K562 (cell line): ENCODE measurements at regions not wholly inside any gene's neighbourhood (a gene's known extent, or its start where the extent isn't known, plus 50 kb on each side); places are given as distances from the start of the nearest gene placed in this dataset.
A peak's percentile ranks its signal among the peaks of the same experiment; 100 is the strongest.

Experiments
- CREB1 ChIP-seq, 2 experiments: sonication (generic) in 1 of 2; formaldehyde crosslinking in 1 of 2; IDR thresholded peaks; 2 replicates each; pipeline versions ENCODE4 v1.6.1 to v1.8.0; 2012 to 2022; ENCODE audit warnings: inconsistent platforms in 1 of 2, mild to moderate bottlenecking in 1 of 2, missing genetic modification reagents in 1 of 2, moderate library complexity in 1 of 2
- ELF4 ChIP-seq: fragments of 450-650 bp; formaldehyde crosslinking; IDR thresholded peaks from 2 replicates; pipeline ENCODE4 v1.4.0; 2022; ENCODE audit warnings: missing genetic modification characterization
- GATAD2A ChIP-seq: fragments of 450-650 bp; IDR thresholded peaks from 2 replicates; pipeline ENCODE4 v1.6.1; 2017
- JUN ChIP-seq, 2 experiments: sonication (generic) in 1 of 2; formaldehyde crosslinking in 1 of 2; IDR thresholded peaks; 2 replicates each; pipeline versions ENCODE4 v1.6.1 to v1.8.0; 2012 to 2022; ENCODE audit warnings: borderline replicate concordance in 2 of 2, mild to moderate bottlenecking in 2 of 2, improper control_type of control experiment in 1 of 2, low read depth in 1 of 2, low read length in 1 of 2, missing genetic modification reagents in 1 of 2
- L3MBTL2 ChIP-seq: fragments of 450-650 bp; IDR thresholded peaks from 2 replicates; pipeline ENCODE4 v1.6.1; 2016; ENCODE audit warnings: mild to moderate bottlenecking, moderate library complexity
- POLR2A ChIP-seq: fragments of 450-650 bp; conservative IDR thresholded peaks from 2 replicates; pipeline ENCODE4 v1.6.1; 2016
- RB1 ChIP-seq: fragments of 450-650 bp; IDR thresholded peaks from 2 replicates; pipeline ENCODE4 v1.6.1; 2017; ENCODE audit warnings: low read depth, mild to moderate bottlenecking
- SPI1 ChIP-seq: IDR thresholded peaks from 2 replicates; pipeline ENCODE4 v1.6.1; 2011; ENCODE audit warnings: low read depth, low read length, control low read depth, borderline replicate concordance
- TAF9B ChIP-seq: fragments of 450-650 bp; IDR thresholded peaks from 2 replicates; pipeline ENCODE4 v1.6.1; 2018; ENCODE audit warnings: mild to moderate bottlenecking; ENCODE audit not compliant: partially characterized antibody
- ZFPM2 ChIP-seq: fragments of 250-450 bp; sonication (Bioruptor Pico); IDR thresholded peaks from 2 replicates; pipeline ENCODE4 v1.5.1; 2022; ENCODE audit warnings: mild to moderate bottlenecking
- ZNF263 ChIP-seq: sonication (generic); formaldehyde crosslinking; IDR thresholded peaks from 2 replicates; pipeline ENCODE4 v1.8.0; 2022; ENCODE audit warnings: mild to moderate bottlenecking, missing genetic modification reagents, borderline replicate concordance
- TF ChIP-seq, protein P1 (sequence below), 2 experiments: fragments of 450-650 bp; IDR thresholded peaks; 2 replicates each; pipeline ENCODE4 v1.6.1; 2016; ENCODE audit warnings: mild to moderate bottlenecking in 2 of 2, borderline replicate concordance in 1 of 2, low read depth in 1 of 2, moderate library complexity in 1 of 2
- TF ChIP-seq, protein P2 (sequence below): fragments of 450-650 bp; IDR thresholded peaks from 2 replicates; pipeline ENCODE4 v1.7.1; 2018; ENCODE audit warnings: mild to moderate bottlenecking, low read depth; ENCODE audit not compliant: partially characterized antibody

DNA sequence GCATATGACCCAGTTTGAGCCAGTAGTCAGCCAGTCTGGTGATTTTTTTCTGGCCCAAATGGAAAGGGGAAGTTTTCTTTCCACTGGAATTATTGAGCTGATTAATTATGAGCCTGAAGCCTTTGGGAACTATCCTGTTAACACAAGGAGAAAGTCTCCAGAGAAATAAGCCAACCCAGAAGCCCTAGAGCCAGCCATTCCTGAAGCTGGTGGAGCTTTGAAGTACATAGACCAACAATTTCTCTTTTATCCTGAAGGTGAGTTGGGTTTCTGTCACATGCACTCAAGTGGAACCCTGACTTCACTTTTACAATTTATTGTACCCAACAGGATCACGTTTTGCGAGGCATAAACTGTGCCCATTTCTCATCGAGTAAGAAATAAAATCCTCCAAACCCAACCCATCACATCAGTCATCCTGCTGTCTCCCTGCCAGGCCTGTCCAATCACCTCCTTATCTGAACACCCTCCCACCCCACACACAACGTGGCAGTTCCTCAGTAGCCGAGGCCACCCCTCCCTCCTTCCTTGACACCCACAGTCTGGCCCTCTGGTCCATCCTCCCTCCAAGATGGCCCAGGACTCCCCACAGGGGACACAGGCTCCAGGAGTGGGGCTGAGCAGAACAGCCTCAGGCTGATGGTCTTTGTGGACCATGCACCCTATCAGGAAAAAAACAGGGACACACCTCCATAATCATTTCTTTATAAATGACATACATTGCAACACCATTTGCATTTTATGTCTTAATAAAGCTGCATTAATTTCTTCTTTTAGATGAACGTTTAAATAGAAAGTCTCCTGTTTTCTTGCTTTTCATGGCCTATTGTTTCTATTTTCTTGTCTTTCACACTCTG is 55.7 kb upstream of the GATA2 start (continued):
- TF ChIP-seq, protein P1, sequence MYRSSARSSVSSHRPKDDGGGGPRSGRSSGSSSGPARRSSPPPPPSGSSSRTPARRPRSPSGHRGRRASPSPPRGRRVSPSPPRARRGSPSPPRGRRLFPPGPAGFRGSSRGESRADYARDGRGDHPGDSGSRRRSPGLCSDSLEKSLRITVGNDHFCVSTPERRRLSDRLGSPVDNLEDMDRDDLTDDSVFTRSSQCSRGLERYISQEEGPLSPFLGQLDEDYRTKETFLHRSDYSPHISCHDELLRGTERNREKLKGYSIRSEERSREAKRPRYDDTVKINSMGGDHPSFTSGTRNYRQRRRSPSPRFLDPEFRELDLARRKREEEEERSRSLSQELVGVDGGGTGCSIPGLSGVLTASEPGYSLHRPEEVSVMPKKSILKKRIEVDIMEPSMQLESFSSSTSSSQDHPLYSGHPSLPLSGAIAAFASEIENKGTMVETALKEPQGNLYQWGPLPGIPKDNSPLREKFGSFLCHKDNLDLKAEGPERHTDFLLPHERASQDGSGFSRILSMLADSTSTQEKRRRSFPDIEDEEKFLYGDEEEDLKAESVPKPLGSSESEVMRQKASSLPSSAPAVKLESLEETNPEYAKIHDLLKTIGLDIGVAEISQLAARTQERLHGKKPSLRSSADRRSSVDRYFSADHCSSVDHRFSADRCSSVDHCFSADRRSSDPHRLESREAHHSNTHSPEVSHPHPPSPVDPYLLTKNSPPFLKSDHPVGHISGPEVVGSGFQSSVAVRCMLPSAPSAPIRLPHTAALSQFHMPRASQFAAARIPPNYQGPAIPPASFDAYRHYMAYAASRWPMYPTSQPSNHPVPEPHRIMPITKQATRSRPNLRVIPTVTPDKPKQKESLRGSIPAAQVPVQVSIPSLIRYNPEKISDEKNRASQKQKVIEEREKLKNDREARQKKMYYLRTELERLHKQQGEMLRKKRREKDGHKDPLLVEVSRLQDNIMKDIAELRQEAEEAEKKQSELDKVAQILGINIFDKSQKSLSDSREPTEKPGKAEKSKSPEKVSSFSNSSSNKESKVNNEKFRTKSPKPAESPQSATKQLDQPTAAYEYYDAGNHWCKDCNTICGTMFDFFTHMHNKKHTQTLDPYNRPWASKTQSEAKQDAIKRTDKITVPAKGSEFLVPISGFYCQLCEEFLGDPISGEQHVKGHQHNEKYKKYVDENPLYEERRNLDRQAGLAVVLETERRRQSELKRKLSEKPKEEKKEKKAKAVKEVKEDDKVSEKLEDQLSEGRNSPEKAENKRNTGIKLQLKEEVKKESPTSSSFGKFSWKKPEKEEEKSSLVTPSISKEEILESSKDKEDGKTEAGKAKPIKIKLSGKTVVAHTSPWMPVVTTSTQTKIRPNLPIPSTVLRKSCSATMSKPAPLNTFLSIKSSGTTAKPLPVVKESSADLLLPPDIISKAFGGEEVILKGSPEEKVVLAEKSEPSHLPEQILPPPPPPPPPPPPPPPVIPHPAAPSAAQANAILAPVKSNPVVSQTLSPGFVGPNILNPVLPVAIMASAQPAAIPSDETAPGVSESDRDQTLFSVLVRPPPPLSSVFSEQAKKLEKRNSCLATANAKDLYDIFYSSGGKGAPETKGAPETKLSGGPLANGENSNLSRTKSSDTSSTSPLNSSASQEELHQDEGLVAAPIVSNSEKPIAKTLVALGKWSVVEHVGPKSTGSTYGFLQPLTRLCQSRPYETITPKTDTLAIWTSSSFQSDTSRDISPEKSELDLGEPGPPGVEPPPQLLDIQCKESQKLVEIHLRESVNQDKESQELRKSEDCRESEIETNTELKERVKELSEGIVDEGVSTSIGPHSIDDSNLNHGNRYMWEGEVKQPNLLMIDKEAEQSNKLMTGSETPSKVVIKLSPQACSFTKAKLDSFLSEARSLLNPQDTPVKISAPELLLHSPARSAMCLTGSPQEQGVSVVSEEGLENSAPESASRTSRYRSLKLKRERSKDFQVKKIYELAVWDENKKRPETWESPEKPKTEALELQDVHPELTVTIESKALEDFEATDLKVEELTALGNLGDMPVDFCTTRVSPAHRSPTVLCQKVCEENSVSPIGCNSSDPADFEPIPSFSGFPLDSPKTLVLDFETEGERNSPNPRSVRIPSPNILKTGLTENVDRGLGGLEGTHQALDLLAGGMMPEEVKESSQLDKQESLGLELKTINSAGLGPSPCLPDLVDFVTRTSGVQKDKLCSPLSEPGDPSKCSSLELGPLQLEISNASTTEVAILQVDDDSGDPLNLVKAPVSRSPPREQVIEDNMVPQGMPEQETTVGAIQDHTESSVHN (IDR thresholded peaks at IDR 0.05; ENCODE audit: borderline replicate concordance in 1 of 2, low read depth in 1 of 2): 0 out of 4 replicates have a peak, but pooled peaks of 1 of the 2 experiments have one; percentile 23
- TF ChIP-seq ZNF263 (CRISPR knock-in tag) (0 out of 2 replicates have a peak, but pooled peaks have one; percentile 25), JUN (IDR thresholded peaks at IDR 0.05; ENCODE audit: borderline replicate concordance, low read depth, low read length) (no peak), JUN (CRISPR knock-in tag; IDR thresholded peaks at IDR 0.05; ENCODE audit: borderline replicate concordance) (no peak; the same call in 1 of the 2 replicates), CREB1 (IDR thresholded peaks at IDR 0.05) (peak; percentile 15; the same call in 1 of the 2 replicates), CREB1 (CRISPR knock-in tag; IDR thresholded peaks at IDR 0.05) (peak; percentile 26; the same call in 1 of the 2 replicates), POLR2A (peak; percentile 80), L3MBTL2 (peak; percentile 61; the same call in 1 of the 2 replicates), SPI1 (peak; percentile 65; the same call in 1 of the 2 replicates), RB1 (0 out of 2 replicates have a peak, but pooled peaks have one; percentile 17), GATAD2A (0 out of 2 replicates have a peak, but pooled peaks have one; percentile 17), TAF9B (peak; percentile 87), ZFPM2 (CRISPR knock-in tag) (no peak), ELF4 (peak; percentile 57; the same call in 1 of the 2 replicates)
- TF ChIP-seq, protein P2, sequence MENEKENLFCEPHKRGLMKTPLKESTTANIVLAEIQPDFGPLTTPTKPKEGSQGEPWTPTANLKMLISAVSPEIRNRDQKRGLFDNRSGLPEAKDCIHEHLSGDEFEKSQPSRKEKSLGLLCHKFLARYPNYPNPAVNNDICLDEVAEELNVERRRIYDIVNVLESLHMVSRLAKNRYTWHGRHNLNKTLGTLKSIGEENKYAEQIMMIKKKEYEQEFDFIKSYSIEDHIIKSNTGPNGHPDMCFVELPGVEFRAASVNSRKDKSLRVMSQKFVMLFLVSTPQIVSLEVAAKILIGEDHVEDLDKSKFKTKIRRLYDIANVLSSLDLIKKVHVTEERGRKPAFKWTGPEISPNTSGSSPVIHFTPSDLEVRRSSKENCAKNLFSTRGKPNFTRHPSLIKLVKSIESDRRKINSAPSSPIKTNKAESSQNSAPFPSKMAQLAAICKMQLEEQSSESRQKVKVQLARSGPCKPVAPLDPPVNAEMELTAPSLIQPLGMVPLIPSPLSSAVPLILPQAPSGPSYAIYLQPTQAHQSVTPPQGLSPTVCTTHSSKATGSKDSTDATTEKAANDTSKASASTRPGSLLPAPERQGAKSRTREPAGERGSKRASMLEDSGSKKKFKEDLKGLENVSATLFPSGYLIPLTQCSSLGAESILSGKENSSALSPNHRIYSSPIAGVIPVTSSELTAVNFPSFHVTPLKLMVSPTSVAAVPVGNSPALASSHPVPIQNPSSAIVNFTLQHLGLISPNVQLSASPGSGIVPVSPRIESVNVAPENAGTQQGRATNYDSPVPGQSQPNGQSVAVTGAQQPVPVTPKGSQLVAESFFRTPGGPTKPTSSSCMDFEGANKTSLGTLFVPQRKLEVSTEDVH: no peak
